Testis (tissue), 2 donors: ENCODE measurements at regions not wholly inside any gene's neighbourhood (a gene's known extent, or its start where the extent isn't known, plus 50 kb on each side); places are given as distances from the start of the nearest gene placed in this dataset.

Experiments used
- POLR2A ChIP-seq: fragments of 450-650 bp; IDR thresholded peaks from one replicate; pipeline ENCODE4 v1.6.1; 2017; ENCODE audit warnings: antibody characterized with exemption, mild to moderate bottlenecking, moderate library complexity
- TF ChIP-seq, protein P1 (sequence below), 3 experiments: fragments of 450-650 bp in 2 of 3; fragments of 200-600 bp in 1 of 3; sonication (generic) in 1 of 3; IDR thresholded peaks; one replicate each; pipeline ENCODE4 v1.5.1; 2016 to 2019; ENCODE audit warnings: antibody characterized with exemption in 3 of 3, mild to moderate bottlenecking in 2 of 3, moderate library complexity in 1 of 3

DNA sequence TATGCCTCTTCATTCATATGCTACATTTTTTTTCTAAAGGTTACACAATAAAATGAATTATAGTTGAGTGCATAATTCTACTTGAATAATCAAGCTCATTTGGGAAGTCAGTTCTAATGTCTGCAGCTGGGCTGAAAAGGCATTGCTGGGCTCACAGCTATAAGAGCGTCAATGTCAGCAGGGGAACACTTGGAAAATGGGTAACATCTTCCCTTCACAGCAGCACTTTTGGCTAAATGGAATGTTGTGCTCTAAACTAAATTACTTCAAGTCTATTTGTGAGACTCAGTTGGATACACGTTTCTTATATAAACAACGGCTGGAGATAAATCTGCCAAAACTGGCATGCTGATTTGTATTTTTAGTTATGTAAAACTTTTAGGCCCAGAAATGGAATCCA lies 357.8 kb downstream of the TBL1XR1 start:
- TF ChIP-seq, protein P1, sequence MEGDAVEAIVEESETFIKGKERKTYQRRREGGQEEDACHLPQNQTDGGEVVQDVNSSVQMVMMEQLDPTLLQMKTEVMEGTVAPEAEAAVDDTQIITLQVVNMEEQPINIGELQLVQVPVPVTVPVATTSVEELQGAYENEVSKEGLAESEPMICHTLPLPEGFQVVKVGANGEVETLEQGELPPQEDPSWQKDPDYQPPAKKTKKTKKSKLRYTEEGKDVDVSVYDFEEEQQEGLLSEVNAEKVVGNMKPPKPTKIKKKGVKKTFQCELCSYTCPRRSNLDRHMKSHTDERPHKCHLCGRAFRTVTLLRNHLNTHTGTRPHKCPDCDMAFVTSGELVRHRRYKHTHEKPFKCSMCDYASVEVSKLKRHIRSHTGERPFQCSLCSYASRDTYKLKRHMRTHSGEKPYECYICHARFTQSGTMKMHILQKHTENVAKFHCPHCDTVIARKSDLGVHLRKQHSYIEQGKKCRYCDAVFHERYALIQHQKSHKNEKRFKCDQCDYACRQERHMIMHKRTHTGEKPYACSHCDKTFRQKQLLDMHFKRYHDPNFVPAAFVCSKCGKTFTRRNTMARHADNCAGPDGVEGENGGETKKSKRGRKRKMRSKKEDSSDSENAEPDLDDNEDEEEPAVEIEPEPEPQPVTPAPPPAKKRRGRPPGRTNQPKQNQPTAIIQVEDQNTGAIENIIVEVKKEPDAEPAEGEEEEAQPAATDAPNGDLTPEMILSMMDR (IDR thresholded peaks at IDR 0.05), result no peak
- TF ChIP-seq POLR2A, result no peak
